GM12891 (cell line): ENCODE measurements at regions not wholly inside any gene's neighbourhood (a gene's known extent, or its start where the extent isn't known, plus 50 kb on each side); places are given as distances from the start of the nearest gene placed in this dataset.

Experiments used
- DNase-seq: peaks from one replicate; pipeline ENCODE4 v3.0.0; 2011; ENCODE audit warnings: low spot score; ENCODE audit not compliant: insufficient read length
- FAIRE-seq: peaks from 2 replicates; lab custom pipeline; 2011; peaks lifted over from hg19 to GRCh38; lab: Jason Lieb, UNC
- PAX5 ChIP-seq: IDR thresholded peaks from 2 replicates; pipeline ENCODE4 v1.6.1; 2011; ENCODE audit warnings: low read length, moderate library complexity, mild to moderate bottlenecking; ENCODE audit not compliant: insufficient read depth, severe bottlenecking
- POLR2A ChIP-seq: IDR thresholded peaks from 2 replicates; pipeline ENCODE4 v1.6.1; 2011; ENCODE audit warnings: low read depth, low read length, control low read depth
- POLR2AphosphoS5 ChIP-seq: IDR thresholded peaks from 2 replicates; pipeline ENCODE4 v1.6.1; 2011; ENCODE audit warnings: low read depth, low read length, control low read depth
- POU2F2 ChIP-seq: IDR thresholded peaks from 2 replicates; pipeline ENCODE4 v1.6.1; 2011; ENCODE audit warnings: low read depth, mild to moderate bottlenecking, control low read depth, low read length, moderate library complexity
- SPI1 ChIP-seq: IDR thresholded peaks from 2 replicates; pipeline ENCODE4 v1.6.1; 2011; ENCODE audit warnings: low read depth, low read length, control low read depth
- TAF1 ChIP-seq: IDR thresholded peaks from 2 replicates; pipeline ENCODE4 v1.6.1; 2011; ENCODE audit warnings: low read depth, low read length, control low read depth

DNA sequence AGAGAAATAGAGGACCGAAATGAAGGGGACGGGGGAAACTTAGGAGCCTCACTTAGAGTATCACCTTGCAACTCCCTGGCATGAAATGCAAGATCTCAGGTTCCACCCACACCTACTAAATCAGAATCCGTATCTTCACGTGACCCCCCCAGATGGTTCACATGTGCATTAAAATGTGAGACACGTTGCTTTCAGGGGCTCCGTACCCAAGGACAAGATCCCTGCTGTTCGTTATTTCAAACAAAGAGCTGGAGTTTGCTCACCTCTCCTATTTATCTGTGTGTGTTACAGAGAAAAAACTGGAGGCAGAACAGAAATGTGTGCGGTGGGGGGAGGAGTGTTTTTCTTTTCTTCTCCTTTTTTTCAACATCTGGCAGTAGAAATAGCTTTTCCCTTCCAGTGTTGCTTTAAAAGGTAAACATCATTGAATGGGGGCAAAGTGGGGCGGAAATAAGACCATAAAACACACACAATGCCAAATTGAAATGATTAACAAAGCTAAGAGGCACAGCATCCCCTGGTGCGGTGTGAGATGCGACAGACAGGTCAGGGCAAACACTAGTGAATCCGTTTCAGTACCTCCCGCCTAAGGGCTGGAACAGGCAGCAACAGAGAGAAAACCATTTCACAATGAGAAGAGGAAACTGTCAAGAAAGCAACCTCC, 145.4 kb downstream of the SOX9 start:
- FAIRE-seq (no peak), DNase-seq (no peak)
- TF ChIP-seq SPI1 (no peak), POLR2A (no peak), PAX5 (no peak), POLR2AphosphoS5 (no peak)

DNA sequence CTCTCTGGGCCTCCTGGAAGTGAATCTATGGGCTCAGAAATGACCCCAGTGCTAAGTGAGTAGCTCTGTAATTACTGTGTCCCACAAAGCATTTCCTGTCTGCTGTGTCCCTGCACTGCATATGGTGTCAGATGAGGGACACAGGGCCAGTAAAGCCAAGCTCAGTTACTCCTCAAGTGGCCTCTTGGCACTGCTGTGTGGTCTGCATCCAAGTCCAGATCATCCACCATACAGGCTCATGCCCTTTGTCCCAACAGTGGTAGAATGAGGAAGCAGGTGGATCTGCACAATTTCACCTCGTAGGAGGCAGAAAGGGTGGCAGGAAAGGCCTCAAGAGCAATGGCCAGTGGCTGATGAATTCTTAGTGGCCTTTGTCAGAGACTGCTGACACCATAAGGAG, 146.8 kb downstream of the SOX9 start:
- no peak for FAIRE-seq
- no peak for TF ChIP-seq PAX5
- TF ChIP-seq POLR2A, result no peak
- no peak for TF ChIP-seq POU2F2
- TF ChIP-seq SPI1, result no peak
- TF ChIP-seq TAF1, result no peak
- TF ChIP-seq POLR2AphosphoS5, result no peak
- DNase-seq, result no peak

DNA sequence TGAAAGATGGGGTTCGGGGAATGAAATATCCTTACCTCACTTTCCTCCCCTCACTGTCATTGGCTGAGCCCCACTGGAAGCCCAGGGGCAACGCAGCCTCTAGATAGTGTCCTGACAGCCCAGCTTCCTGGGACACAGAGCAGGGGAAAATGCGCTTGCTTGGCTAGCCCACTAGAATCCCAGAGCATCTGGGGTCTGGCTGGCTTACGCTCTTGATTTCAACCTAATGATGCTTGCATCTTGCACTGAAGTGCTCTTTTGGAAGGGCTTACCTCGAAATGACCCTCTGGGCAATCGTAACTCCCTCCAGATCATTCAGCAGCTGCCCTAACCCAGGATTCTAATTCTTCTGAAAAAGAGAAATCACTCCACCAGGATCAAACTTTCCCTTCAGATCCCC, 147.6 kb downstream of the SOX9 start:
- DNase-seq (no peak), FAIRE-seq (no peak)
- TF ChIP-seq POLR2A (no peak), SPI1 (no peak), PAX5 (no peak), POLR2AphosphoS5 (no peak), TAF1 (no peak), POU2F2 (no peak)

DNA sequence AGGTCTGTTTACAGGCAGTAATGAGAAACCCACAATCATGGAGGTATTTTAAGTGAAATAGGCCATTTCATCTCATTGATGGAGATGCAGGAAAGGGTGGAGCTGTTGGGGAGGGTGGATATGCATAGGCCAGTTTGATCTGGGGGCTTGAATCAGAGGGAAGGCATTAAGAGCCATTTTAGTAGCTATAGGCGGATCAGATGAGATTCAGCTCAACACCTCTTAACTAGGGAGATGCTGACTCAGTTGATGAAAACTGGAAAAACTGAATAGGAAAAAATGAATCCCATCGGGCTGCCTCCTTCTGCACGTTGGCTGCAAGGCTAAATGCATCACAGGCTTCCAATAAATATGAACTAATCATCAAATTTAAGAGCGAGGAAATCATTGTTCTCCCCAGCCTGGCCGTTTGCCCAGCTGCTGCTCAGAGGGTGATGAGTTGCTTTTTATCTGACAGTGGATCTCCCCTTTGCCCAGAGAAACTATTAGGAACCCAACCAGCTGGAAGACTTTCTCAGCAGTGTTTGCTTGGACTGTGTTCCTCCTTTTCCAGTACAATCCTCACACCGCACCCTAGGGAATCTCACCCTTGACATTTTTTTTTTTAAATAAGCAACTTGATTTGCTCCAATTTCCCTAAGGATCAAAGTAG, 149.6 kb downstream of the SOX9 start:
- DNase-seq (no peak), FAIRE-seq (no peak)
- TF ChIP-seq POU2F2 (no peak), SPI1 (no peak), POLR2AphosphoS5 (no peak), PAX5 (no peak), POLR2A (no peak), TAF1 (no peak)

DNA sequence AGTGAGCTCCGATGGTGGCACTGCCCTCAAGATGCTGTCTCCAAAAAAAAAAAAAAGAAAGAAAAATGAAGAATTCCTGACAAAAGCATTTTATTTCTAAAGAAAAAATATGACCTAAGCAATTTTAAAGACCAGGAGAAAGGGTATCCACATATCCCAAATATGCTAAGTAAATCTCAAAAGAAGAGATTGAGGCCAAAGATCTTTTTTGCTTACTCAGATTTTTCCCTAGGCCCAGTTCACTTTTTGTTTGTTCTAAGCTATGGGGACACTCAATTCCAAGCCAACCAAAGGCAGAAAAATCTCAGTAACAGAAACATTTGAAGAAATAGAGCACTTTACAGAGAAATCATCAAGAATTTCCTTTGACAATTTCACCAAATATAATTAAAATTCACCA, 150.8 kb downstream of the SOX9 start:
- FAIRE-seq (no peak), DNase-seq (no peak)
- no peak for TF ChIP-seq SPI1
- no peak for TF ChIP-seq POLR2A
- no peak for TF ChIP-seq PAX5
- TF ChIP-seq TAF1, result no peak
- no peak for TF ChIP-seq POLR2AphosphoS5
- TF ChIP-seq POU2F2, result no peak

DNA sequence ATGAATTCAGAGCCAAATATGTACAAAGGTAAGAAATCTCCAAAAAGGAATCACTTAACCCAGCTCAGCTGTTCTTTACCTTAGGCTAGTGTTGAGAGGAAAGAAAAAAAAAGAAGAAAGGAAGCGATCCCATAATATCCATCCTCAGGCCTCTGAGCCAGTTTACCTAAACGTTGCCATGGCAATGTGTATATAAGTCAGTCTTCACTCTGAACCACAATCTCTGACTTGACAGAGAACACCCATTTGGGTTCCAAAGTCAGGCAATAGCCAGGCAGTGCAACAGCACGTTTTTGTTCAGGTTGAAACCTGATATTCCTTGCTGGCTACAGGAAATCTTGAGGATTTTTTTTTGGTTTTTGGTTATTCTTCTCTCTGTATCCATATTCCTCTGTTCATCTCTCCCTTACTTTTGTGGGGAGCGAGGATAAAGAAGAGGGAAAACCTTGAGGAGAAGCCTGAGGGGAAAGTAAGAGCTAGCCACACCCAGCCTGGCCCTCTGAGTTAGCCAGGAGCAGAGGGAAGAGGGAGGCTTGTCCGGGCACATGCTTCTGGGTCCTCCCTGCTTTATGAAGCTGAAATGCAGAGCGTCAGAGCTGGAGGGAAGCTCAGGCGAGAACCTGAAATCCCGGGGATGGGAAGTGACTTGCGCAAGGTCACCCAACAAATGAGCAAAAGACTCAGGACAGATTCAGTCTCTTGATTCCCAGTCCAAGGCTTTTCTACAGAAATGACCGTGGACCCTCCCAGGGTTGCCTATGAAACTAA, 152.7 kb downstream of the SOX9 start:
- no peak for FAIRE-seq
- DNase-seq, result no peak
- TF ChIP-seq PAX5, result no peak
- no peak for TF ChIP-seq SPI1
- no peak for TF ChIP-seq POLR2A
- TF ChIP-seq POU2F2, result no peak
- no peak for TF ChIP-seq TAF1
- no peak for TF ChIP-seq POLR2AphosphoS5

DNA sequence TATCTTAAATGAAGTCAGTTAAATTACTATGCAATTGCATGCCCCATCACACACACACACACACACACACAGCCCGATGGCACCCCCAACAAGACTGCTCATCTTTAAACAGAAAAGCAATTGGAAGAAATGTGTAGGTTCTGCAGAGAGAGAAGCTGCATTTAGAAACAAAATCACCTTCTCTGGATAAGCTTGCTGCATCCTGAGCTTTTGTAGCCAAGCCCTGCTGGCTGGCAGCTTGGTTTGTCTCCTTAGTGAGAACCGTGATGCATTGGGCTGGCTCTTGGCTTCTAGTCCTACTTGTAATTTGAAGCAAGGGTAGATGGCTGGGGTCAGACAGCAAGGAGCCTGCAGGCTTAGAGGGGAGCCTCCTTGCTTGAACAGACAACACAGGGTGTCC, 153.8 kb downstream of the SOX9 start:
- no peak for FAIRE-seq
- TF ChIP-seq PAX5 (no peak), POLR2A (no peak), SPI1 (no peak), POU2F2 (no peak), TAF1 (no peak), POLR2AphosphoS5 (no peak)

DNA sequence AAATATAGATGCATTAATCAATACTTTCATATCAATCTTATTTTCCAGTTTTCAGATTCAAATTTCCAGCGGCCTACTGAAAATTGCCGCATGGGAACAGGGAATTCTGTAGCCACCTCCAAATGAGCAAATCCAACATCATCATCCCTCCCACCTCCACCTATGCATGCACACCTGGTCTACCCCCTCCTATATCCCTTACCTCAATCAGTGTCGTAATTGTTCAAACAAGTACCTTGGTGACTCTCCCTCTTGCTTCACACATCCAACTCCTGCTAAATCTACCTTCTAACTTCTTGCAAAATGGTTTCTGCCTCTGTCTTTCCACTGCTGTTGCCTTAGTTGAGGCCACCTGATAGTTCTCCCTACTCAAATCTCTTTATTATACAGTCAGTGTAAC, 160.1 kb downstream of the SOX9 start:
- DNase-seq, result no peak
- TF ChIP-seq SPI1, result no peak
- no peak for FAIRE-seq

More for the DNA sequence above, 153.8 kb downstream of the SOX9 start:
- no peak for DNase-seq

DNA sequence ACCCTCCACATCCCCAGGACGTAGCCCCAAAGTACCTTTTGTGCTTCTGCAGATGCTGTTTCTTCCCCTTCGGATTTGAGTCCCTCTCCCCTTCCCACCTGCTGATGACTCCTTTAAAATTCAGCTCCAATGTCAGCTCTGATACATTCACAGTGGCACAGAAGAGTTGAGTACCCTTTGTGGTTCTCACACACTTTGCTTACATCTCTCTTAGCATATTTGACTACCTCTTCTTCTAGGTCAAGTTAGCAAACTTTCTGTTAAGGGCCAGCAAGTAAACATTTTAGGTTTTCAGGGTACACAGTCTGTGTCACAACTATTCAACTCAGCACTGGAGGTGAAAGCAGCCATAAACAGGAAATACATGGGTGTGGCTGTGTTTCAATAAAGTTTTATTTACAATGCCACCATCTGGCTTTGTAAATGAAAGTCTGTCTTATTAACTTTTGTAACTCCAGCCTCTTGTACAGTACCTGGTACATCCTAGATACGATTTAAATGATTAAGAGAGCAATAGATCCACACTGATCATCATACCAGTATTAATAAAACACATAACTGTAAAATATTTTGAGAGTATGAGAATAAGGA, 161.7 kb downstream of the SOX9 start:
- FAIRE-seq (peak; percentile 48), DNase-seq (no peak)
- TF ChIP-seq POLR2AphosphoS5 (no peak), SPI1 (no peak), PAX5 (no peak), TAF1 (no peak), POU2F2 (no peak), POLR2A (no peak)
